CD4-positive, alpha-beta T cell treated with Interleukin-15 for 1 hour (primary cell): ENCODE measurements at regions not wholly inside any gene's neighbourhood (a gene's known extent, or its start where the extent isn't known, plus 50 kb on each side); places are given as distances from the start of the nearest gene placed in this dataset.
"Not testable (repeated sequence)": the region's sequence is repeated elsewhere in the genome, so short reads cannot be mapped to it uniquely, and the experiment has no call there.

ENCODE experiments used
- DNase-seq: peaks from one replicate; pipeline ENCODE4 v3.0.0-alpha.2; 2020

DNA sequence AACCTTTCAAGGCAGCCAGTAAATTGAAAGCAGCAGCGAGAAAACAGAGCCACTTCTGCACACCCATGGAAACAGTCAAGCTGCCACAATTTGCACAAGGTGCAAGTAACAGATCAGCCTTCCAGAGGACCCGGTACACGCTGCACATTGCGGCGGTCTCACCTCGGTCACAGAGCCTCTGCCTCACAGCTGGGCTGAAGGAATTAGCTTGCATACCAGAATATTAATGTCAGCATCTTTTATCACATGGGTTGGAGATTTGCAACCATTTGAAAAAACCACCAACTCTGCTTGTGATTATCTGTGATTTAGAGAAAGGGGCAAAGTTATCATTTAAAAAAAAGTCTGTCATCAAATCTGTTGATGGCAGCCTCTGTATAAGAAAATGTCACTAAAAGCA is 330.5 kb upstream of the TCF4 start:
- no peak for DNase-seq

DNA sequence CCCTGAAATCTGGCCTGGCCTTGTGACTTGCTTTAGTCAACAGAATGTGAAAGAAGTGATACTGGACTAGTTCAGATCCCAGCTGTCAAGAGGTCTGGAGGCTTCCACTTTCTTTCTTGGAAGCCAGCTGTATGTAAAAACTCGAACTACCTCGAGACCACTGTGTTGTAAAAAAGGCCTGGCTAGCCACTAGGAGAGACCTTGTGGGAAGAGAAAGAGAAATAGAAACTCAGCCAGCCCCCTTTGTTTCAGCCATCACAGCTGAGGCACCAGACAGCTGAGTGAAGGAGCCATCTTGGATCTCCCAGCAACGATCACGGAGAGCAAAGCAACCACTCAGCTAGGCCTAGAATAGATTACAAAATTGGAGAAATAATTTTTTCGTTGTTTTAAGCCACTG is 324.9 kb upstream of the TCF4 start:
- DNase-seq: no peak

DNA sequence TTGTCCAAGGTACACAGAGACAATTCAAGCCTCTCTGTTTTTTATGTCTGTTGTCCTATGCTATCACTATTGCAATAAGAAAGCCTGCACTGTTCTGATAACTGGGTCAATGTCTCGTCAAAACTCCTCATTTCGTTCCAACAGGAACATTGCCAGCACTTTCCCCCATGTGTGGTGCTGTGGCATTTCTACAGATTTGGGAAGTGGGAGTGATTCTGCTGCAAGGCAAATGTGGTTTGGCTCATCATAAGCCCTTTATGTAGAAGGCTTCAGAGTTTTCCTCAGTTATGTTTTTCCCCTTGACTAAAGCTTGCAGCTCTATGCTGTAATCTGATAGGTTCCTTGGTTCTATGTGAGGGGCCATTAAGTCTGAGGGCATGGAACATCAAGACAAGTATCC is 324.1 kb upstream of the TCF4 start:
- no peak for DNase-seq

DNA sequence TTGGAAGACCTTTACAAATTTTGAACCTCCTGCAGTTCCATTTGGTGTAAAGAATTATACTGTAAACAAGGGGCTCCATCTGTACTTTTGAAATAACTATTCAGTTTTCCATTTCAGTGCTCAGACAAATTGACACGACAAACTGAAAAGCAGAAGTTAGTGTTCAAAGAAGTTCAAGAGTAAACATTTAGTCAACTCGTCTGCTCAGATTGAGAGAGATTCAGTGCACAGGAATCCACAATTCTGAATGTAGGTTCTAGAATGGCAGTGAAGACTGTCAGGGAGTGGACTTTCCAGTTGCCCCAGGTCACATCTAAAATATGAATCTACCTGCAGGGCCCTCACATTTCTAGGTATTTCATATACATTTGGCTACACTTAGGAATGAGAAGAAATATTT is 322.3 kb upstream of the TCF4 start:
- no peak for DNase-seq

DNA sequence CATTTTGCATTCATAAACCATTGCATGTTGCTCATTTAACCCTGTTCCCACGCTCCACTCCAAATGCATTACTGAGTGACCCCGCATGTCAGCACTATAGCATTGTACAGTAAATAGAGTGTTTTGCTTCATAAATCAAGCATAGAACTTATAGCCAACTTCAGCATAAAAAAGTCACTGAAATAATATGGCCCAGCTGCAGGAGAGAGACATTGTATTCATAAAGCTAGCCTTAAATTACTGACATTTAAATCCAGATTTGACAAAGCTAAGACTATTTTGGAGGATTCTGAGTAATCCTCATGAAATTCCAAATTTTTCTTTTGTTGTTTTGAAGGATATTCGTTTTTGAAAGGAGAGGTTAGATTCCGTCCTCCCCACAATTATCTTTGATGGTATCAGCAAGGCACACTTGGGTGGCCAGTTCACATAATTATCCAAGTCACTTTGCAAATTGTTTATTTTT is 320.9 kb upstream of the TCF4 start:
- no peak for DNase-seq

DNA sequence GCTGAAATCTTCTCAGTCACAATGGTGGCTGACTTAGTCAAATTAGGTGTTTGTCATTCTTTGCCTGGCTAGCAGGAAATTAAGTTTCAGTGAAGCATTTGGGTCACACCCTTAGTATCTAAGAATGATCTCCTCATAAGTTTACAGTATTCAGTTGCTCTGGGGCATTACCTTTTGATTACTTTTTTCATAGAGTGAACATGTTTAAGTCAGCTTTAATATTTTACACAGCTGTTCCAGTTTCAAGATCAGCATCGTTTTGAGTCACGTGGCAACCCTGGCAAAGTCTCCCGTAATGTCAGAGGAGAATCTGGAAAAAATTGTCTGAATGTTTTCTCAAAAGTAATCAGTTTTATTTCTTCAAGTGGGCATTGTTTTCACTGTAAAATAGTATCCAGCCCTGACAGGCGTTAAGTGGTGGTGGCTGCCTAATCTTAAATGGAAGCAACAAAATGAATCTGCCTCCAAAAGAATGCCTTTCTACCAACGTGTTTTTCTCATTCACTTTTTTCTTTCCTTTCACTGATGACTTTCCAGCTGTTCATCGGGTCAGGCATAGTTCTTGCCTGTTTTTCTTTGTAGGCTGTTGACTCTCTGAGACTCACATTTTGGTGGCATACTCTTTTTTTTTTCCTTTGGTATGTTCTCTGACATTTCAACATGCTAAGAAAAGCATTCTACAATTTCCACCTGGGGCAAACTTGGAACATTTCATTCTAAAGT is 319.6 kb upstream of the TCF4 start:
- no peak for DNase-seq

DNA sequence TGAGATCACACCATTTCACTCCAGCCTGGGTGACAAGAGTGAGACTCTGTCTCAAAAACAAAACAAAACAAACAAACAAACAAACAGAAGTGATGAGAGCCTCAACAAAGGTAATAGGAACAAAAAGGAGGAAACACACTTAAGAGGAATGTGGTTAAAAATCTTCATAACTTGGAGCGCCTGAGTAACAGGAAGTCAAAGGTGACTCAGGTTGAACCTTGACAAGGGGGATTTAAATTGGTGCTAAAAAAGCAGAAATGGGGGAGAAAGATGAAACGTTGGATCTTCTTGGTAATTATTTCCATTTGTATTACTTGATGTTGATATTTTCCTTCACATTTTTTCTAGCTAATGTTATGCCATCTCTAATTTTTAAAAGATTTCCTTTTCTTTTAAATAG is 318.5 kb upstream of the TCF4 start:
- DNase-seq: no peak

DNA sequence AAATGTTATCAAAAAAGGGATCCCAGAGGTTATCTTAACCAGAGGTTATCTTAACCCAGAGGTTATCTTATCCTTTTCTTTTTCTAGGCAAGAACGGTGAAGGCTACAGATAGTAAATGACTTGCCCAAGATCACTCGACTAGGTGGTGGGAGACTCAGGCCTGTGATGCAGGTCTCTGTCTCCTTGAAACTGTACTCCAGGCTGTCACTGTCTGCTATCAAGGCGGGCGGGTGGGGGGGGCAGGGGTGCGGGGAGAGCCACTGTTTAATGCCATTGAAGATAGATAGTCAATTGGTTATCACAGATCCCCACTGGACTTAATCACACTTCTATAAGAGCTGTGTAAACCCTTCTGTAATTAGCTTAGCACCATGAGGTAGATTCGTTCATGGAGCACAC is 315.9 kb upstream of the TCF4 start:
- DNase-seq: no peak

DNA sequence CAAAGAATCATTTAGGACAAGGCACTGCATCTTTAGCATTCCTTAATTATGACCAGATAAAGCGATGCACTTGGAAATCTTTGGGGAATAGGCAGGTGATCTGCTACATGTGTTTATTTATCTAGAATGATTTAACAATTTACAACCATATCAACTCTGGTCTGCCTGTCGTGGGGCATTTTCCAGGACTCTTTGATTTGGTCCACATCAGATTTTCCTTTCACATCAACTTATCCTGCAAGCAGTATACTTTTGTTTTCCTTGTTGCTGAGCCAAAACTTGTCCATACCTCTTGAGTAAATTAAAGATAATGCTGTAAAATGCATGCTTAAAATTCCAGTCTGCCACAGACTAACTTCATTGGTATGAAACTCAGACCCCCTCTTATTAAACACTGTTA is 312.4 kb upstream of the TCF4 start:
- DNase-seq: no peak

DNA sequence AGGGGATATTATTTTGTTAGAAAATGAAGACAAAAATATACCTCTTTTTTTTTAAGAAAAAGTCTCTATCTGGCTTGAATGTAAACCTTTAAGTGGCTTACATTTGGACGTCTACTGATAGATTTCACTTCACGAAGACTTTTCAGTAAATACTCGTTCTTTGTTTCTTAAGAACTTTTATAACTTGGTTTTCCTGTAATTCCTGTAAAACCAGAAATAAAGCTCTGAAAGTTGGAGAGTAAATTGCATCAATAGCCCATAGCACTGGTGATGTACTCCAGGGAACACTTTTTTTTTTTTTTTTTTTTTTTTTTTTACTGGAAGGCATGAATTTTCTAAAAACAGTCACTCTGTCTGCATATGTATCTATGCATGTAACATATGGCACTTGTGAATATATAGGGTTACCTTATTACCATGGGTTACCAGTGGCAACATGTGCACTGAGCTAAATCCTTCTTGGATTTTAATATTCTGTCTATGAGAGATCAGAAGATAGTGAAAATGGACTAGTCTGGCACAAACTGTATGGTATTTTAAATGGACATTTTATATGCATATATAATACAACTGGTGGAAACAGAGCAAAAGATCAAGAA is 309.2 kb upstream of the TCF4 start:
- DNase-seq: no peak

DNA sequence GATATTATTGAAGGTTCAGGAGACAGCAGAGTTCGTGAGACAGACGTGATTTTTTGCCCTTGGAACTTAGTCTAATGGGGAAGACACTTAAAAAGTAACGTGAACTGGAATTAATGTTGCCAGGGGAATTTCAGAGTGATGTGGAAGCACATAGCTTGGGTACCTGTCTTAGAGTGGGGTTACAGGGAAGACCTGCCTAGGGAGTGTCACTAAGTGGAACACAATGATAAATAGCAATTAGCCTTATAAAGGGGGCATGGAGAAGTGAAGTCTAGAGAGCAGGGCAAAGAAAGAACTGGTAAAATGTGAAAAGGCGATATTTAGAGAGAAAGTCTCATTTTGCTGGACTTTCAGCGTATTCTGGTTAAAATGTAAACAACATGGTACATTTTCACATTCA is 306.0 kb upstream of the TCF4 start:
- DNase-seq: no peak

DNA sequence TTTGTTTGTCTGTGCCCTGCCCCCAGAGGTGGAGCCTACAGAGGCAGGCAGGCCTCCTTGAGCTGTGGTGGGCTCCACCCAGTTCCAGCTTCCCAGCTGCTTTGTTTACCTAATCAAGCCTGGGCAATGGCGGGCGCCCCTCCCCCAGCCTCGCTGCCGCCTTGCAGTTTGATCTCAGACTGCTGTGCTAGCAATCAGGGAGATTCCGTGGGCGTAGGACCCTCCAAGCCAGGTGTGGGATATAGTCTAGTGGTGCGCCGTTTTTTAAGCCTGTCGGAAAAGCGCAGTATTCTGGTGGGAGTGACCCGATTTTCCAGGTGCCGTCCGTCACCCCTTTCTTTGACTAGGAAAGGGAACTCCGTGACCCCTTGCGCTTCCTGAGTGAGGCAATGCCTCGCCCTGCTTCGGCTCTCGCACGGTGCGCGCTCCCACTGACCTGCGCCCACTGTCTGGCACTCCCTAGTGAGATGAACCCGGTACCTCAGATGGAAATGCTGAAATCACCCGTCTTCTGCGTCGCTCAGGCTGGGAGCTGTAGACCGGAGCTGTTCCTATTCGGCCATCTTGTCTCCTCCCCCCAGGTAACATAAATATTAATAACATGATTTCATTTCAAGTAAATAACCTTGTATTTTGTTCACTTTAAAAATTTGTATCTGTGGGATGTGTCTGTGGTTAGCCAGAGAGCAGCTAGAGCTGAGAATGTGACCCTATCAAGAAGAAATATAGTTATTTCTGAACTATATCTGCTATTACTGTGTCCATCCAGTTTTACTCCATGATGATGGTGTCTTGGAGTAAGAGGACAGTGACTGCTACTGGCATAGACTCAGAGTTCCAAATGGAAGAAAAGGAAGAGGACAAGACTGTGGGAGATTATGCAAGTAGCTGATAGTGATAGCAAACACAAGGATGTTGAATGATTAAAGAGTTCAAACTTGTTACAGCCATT is 305.1 kb upstream of the TCF4 start:
- not testable (repeated sequence) for DNase-seq

DNA sequence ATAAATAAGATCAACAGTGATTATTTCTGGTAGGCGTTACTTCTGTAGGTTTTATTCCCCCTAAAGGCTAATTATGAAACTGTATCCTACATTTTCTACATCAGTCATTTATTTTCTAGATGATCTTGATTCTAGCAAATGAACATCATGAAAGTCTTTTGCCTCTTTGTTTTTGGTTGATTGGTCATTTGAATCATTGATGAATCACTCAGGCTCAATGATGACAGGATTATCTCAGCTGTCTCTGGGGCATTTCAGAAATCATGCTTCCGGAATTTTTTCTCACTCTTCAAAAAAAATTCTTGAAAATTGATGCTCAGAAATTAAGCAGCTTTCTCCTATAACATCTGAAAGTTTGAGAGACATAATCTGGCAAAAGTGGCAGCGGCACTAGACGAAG is 298.9 kb upstream of the TCF4 start:
- no peak for DNase-seq

DNA sequence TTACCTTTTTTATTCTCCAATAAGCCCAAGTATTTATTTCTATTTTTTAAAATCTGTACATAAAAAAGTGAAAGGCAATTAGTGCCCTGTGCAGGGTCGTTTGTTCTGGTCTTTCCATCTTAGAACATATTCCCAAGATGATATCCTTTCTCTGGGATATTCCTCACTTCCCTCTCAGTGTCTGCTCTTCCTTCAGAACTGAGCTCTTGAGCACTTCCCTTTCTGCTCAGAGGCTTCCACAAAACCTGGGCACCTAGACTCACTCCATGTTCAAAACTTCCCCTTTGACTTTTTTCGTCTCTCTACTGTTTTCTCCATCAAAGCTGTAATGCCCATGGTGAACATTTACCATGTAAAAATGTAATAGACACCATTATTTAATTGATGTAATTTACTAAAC is 296.5 kb upstream of the TCF4 start:
- no peak for DNase-seq

DNA sequence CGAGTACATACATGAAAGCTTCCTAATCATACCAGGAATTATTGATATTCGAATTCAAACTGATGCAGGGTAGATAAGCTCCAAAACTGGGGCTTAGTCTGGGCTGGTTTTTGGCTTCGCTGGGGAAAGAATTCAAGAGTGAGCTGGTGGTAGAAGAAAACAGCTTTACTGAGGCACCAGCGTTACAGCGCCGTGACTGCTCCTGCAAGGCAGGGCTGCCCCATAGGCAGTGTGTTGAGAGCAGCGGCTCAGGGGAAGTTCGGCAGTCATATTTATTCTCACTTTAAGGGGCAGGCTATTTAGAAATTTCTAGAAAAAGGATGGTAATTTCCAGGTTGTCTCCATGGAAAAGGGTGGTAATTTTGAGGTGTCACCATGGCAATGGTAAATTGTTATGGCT is 292.6 kb upstream of the TCF4 start:
- no peak for DNase-seq

DNA sequence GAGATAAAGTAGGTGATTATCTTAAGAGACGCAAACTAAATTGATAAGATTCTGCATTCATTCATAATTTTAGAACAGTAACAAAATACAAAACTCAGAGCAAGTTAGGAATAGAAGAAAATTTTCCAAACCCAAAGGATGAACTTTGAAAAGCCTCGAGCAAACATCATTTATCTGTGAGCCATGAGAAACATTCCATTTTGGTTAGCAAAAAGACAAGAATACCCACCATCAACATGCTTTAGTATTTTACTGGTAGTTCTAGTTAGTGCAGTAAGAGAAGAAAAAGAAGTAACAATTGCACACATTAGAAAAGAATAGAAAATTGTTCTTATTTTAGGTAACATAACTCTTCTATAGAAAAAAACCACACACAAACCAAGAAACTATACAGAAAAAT is 291.3 kb upstream of the TCF4 start:
- DNase-seq: no peak

DNA sequence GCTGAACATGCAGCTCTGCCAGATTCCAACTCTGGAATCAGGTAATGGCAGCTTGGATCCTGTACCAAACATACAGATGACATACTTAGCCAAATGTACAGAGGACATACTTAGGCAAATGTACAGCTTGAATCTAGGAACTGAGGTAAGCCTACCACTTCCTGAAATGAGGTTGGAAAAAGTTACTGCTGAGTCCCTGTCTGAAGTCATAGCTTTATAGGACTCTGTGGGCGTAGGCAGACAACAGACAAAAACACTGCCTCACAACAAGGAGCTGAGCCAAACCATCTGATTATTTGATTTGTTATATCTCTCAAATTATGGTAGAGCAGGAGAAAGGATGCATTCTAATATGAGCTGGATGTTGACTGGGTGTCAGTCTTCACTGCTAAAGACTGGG is 290.2 kb upstream of the TCF4 start:
- no peak for DNase-seq

DNA sequence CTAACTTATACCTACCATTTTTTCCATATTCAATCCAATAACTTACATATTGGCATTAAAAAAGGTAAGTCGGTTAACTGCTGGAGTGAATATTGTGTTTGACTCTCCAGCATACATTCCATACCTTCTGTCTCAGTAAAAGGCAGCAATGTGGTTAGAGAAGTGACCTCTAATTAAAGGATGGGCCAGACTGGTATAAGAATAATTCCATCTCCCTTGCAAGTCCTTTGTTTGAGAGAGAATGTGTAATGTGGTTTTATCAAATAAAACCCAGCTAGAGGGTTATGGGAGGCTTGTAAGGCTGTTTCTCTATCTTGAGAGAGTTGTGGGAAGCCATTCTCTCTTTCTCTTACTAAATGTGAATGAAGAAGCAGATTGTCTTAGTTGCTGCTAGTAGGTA is 289.3 kb upstream of the TCF4 start:
- no peak for DNase-seq

DNA sequence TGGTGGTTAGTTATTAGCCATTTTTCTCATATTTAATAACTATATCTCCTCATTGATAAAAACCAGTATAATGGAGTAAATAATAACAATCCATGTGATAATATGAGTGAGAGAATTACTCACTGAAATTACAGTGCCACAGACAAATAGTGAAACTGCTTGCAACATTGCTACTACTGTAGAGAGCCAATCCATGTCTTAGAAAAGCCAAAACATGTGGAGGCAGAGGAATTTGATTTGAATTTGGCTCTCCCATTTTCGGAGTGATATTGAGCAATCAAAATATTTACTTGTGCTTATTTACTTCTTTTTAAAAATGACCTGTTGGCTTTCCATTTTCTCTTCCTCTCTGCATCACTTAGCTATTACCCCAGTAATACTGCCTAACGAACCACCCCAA is 288.3 kb upstream of the TCF4 start:
- no peak for DNase-seq

DNA sequence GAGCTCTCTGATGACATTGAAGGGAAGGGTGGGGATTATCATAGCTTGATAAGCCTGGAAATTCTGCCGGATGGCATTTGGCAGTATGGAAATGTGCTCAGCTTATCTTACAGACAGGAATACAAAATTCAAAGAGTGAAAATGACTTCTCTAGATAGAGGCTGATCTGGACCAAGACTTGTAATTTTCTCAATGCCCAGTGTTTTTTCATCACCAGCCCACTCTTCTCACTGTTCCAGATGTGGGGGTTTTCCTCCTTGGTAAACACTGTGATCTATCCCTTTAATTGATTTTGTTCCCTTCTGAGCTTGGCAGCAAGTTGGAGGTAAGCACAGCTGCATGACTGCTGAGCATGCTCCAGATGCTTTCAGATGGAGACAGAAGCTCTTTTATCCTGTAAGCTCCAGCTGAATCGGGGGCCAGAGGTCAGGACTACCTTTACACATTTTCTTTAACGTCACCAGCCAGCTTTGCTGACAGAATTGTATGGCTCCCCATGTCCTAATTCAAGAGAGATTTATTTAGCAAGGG is 287.4 kb upstream of the TCF4 start:
- no peak for DNase-seq

DNA sequence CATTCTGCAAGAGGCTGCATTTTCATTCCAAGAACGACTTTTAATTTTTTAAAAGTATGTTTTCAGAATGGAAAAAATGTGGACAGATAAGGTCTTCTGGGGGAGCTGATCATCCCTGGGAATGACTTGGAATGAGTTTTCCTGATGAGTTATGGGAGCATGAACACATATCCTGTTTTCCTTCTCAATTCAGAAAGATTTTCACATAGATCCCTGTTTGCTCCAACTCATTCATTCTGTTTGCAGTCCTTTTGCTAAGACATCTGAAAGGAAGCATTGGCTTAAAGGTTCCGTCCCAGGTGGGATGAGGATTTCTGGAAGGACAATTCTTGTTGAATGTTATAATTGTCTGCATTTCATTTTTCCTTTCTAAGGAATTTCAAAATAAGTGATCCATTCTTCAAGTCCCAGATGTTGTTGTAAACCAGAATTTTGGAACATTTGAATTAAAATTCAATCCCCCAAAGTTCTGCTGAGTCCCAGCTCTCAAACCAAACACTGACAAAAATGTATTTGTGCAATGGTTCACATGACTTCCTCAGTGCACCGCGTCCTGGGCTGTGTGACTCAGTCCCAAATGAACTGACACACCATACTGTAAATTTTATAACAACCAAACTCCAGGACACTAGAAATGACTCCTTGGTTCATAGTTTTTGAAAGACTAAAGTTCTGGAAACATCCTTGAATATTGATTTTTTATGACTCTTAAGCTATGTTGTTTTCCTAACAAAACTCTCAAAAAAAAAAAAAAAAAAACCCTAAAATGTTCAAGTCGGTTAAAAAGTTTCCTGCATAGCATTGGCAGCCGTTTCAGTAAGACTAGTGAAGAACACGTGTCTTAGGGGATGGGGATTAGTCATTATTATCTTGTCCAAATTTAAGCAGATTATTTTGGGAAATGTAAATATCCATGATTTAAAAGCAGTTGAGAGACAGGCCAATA is 281.8 kb upstream of the TCF4 start:
- DNase-seq: no peak

DNA sequence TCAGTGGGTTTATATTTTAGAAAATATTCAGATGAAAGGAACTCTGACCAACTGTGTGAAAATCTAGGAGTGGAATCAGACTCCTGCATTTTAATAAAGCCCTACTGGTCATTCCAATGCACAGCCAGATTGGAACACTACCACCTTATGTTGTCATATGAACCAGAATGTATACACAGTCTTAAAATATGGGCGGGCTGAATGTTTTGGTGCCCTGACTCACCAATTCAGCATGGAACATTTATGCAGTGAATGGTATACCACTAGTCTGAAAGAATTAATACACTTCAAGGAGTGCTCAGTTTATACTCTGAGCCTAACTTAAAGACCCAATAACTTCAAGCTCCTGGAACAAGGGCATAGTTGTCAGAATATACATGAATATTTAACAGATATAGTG is 280.9 kb upstream of the TCF4 start:
- no peak for DNase-seq

DNA sequence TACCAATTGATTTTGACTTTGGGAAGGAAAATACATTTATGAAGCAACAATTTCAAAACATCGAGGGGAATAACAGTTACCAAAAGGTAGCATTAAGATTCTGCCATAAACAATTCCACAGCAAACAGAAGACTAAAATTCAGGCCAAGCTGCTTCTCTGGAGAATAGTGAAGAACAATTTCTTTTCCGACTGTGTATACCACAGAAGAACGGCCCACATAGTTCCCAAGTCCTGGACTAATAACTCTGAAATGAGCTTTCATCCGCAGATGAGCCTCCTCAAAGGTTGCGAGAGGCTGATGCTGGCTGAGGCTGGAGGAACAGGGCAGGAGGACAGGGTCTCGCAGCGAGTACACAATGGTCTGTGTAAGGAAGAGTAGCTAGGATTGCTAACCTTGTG is 278.9 kb upstream of the TCF4 start:
- no peak for DNase-seq
